HG02981 (cell line): ENCODE measurements at regions not wholly inside any gene's neighbourhood (a gene's known extent, or its start where the extent isn't known, plus 50 kb on each side); places are given as distances from the start of the nearest gene placed in this dataset.

Source experiments
- ATAC-seq: cut with Tn5 transposase; IDR thresholded peaks from one replicate; pipeline ENCODE4 v1.9.1; 2021; ENCODE audit warnings: mild to moderate bottlenecking, moderate library complexity; ENCODE audit not compliant: unreplicated experiment

- no peak for ATAC-seq
Observed at GRCh38 chr14:85439696-85440328, 90.1 kb upstream of the FLRT2 start.

GRCh38 chr14:85441909-85442643 is 87.9 kb upstream of the FLRT2 start:
- ATAC-seq = no peak

- no peak for ATAC-seq
Observed at GRCh38 chr14:85442996-85443395, 86.9 kb upstream of the FLRT2 start.

DNA sequence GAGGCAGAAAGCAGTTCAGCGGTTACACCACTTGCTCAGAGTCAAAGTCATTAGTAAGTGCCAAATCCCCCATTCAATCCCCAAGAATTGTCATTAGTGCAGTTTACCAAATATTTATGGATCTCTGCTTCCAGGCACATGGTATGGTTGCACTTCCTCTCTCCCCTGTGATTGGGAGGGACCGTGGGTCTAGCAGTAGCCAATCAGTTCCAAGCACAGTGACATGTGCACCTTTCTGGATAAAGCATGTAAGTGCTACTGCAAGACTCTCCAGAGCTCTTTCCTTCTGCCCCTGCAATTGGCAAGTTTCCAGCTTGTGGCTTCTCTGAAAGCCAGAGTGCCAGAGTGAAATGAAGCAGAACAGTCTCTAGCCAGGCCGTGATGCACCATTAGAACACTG is 85.3 kb upstream of the FLRT2 start:
- ATAC-seq = no peak

GRCh38 chr14:85445151-85445795 is 84.7 kb upstream of the FLRT2 start:
- ATAC-seq = no peak

GRCh38 chr14:85447883-85448282 is 82.1 kb upstream of the FLRT2 start:
- ATAC-seq = no peak

DNA sequence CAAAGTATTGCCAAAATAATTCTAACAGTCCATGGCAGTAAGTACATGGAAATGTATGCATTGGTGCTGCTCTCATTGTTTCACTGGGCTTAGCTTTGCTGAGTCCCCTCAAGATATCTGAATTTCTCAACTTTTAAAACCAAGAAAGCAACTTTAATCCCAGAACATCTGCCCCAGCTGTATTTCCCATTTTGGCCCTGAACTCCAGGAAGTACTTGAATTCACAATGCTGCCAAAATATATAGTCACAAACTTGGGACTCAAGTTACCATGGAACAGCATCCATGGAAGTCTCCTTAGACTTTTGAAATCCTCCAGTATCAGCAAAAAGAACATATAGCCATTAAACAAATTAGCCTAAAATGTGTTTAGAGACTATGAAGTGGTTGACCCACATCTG is 78.5 kb upstream of the FLRT2 start:
- ATAC-seq = no peak

GRCh38 chr14:85453401-85454225 is 76.3 kb upstream of the FLRT2 start:
- ATAC-seq = no peak

DNA sequence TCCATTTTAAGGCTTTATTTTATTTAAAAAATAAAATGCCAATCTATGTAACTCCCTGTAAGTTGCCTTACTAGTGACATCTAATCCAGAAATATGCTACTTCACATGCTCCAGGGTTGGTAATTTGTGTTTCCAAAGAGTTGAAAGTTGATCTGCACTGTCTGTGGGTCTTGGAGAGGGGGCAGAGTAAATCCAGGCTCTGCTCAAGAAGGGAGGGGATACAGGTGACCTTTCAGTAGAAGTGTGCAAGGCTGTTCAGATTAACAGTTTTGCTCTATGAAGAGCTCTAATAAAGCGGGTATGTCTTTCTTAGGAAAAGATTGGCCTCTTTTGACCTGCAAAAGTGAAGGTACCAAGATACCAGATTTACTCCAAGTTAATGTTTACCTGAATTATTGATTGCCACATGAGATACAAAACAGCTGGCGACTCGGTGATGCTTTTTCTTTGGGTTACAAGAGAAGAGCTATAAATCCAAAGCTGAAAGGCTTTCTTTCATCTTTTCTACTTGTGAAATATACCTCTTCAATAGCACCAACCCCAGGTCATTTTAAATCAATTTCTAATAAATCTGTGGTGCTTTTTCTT is 75.6 kb upstream of the FLRT2 start:
- no peak for ATAC-seq

- no peak for ATAC-seq
Observed at GRCh38 chr14:85459361-85460000, 70.5 kb upstream of the FLRT2 start.

DNA sequence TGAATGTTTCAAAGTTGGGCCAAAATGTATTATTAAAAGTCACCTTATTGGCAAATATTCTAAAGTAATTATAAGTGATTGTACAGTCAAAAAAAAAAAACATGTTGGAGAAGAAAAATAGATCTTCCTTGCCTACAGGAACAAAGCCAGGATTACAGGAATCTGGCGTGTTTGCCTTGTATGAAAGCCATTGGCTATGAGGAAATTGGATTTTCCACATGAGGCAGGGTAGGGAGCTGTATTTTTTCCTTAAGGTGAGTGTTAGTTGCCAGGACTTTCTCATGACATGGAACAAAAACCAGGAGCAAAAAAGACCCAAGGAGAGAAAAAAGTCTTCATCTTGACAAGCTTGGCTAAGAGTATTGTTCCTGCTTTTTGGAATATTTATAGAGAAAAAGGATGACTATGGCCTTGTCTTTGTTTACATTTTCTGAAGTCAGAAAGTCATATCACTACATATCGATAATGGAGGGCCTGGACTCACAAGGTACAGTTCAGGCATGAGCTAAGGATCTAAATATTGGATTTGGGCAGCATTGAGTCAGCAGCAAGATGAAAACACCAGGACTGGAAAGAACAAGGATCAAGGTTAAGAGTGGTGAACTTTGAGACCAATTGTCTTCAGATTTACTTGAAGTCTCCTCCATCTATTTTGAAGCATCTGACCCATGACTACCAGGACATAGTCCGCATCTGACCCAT is 68.4 kb upstream of the FLRT2 start:
- no peak for ATAC-seq

- no peak for ATAC-seq
Observed at GRCh38 chr14:85463512-85463911, 66.4 kb upstream of the FLRT2 start.

- no peak for ATAC-seq
Observed at GRCh38 chr14:85464135-85464895, 65.6 kb upstream of the FLRT2 start.

DNA sequence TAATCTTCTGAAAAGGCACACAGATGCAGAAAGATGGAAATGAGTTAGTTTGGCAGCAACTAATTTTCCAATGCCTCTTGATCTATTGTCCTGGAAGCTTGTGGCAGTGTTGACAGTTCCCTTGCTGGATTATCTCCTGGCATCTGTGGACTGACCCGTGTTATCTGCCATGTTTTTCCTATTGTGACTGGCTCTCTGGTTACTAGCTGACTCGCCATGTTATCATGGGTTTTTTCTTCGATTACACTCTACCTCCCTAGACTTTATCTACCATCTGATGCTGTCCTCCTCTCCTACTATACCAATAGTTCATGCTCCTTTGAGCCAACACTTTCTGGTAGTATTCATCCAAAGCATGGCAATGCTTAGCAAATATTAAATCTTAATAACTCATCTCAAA is 63.3 kb upstream of the FLRT2 start:
- ATAC-seq = no peak

GRCh38 chr14:85468816-85469215 is 61.1 kb upstream of the FLRT2 start:
- ATAC-seq = no peak

DNA sequence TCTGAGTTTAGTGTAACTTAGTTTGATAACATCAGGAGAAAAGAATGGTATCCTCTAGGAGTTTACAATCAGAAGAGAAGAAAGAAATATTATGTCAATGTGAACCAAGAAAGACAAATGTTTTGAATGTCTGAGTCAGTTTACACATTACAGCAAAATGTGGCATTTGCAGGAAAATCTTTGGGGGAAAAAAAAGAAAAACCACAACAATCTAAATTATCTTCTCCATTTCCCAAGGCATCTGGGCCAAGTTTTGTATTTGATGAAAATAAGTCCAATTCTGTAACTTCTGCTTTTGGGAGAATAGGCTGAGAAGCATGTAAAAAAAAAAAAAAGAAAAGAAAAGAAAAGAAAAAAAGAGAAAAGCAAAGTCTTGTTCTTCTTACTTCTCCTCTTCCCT is 58.8 kb upstream of the FLRT2 start:
- ATAC-seq = no peak

- ATAC-seq = no peak
Observed at GRCh38 chr14:85471744-85472143, 58.2 kb upstream of the FLRT2 start.

DNA sequence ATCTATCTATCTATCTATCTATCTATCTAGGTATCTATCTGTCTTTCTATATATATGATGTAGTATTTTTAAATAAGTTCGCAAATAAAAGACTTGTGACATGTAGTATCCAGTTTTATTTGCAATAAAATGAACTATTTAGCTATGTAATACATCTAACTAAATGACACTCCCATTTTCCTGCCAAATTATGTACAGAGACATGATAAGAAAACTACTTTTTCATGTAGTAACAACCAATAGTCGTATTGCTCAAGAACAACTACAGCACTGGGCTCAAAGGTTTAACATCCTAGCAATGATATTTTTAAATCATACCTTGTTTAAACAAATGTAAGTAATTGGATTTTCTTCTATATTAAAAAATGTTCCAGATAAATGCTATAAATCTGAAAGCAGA is 55.5 kb upstream of the FLRT2 start:
- no peak for ATAC-seq

DNA sequence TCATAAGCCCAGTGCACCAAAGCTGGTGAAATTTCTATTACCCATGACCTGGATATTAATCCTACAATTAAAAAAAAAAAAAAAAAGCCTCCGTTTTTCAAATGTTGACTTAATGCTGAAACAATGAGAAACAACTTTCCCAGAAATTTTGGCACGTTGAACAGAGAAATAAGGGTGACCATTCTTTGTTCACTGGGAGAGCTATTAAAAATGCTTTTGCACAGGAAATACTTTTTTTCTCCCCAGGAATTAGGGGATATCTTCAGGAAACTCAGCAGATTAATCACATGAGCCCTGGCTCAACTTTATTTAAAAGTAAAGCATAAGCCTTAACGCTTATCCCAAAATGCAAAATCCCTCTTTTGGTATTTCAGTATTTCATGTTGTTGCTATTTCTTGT is 54.8 kb upstream of the FLRT2 start:
- ATAC-seq = no peak
